Smooth muscle cell (in vitro differentiated cells): ENCODE measurements at regions not wholly inside any gene's neighbourhood (a gene's known extent, or its start where the extent isn't known, plus 50 kb on each side); places are given as distances from the start of the nearest gene placed in this dataset.
A peak's percentile ranks its signal among the peaks of the same experiment; 100 is the strongest.

ENCODE experiments used
- DNase-seq: peaks from one replicate; lab custom pipeline; 2025; ENCODE audit not compliant: unreplicated experiment; lab: John Stamatoyannopoulos, UW
- H2AFZ ChIP-seq: fragments of 200-600 bp; sonication (generic); 2 replicates; pipeline ENCODE4 v1.6.0; 2016; ENCODE audit warnings: antibody characterized with exemption, low read depth, mild to moderate bottlenecking
- H3F3A ChIP-seq: fragments of 200-600 bp; sonication (generic); 2 replicates; pipeline ENCODE4 v1.6.0; 2017; ENCODE audit warnings: antibody characterized with exemption, low read depth
- H3K27ac ChIP-seq: fragments of 200-600 bp; sonication (generic); 2 replicates; pipeline ENCODE4 v1.5.1; 2016; ENCODE audit warnings: low read depth, mild to moderate bottlenecking
- H3K27me3 ChIP-seq: fragments of 200-600 bp; sonication (generic); 2 replicates; pipeline ENCODE4 v1.6.1; 2016; ENCODE audit warnings: low read depth, mild to moderate bottlenecking
- H3K36me3 ChIP-seq: fragments of 200-600 bp; sonication (generic); 2 replicates; pipeline ENCODE4 v1.5.1; 2016; ENCODE audit warnings: low read depth
- H3K4me1 ChIP-seq: fragments of 200-600 bp; sonication (generic); 2 replicates; pipeline ENCODE4 v1.5.1; 2016; ENCODE audit warnings: low read depth
- H3K4me2 ChIP-seq: fragments of 200-600 bp; sonication (generic); 2 replicates; pipeline ENCODE4 v1.6.0; 2016; ENCODE audit warnings: mild to moderate bottlenecking
- H3K4me3 ChIP-seq: fragments of 200-600 bp; sonication (generic); 2 replicates; pipeline ENCODE4 v1.5.1; 2016; ENCODE audit warnings: mild to moderate bottlenecking
- H3K79me2 ChIP-seq: fragments of 200-600 bp; sonication (generic); 2 replicates; pipeline ENCODE4 v1.6.0; 2016; ENCODE audit warnings: low read depth, mild to moderate bottlenecking
- H3K9ac ChIP-seq: fragments of 200-600 bp; sonication (generic); 2 replicates; pipeline ENCODE4 v1.6.0; 2016; ENCODE audit warnings: low read depth
- H3K9me3 ChIP-seq: fragments of 200-600 bp; sonication (generic); replicated peaks from 2 replicates; pipeline ENCODE4 v1.5.1; 2016; ENCODE audit warnings: low read depth
- H4K20me1 ChIP-seq: fragments of 200-600 bp; sonication (generic); 2 replicates; pipeline ENCODE4 v1.6.0; 2016; ENCODE audit warnings: low read depth
- WGBS: methylation state at CpG from one replicate; pipeline ENCODE4 v1.1.7; 2016; ENCODE audit warnings: low lambda C conversion rate; 5-methylcytosine and 5-hydroxymethylcytosine counted together
- TF ChIP-seq, protein P1 (sequence below): fragments of 200-600 bp; sonication (generic); IDR thresholded peaks from 2 replicates; pipeline ENCODE4 v1.5.1; 2017; ENCODE audit warnings: borderline replicate concordance, mild to moderate bottlenecking, antibody characterized with exemption; ENCODE audit not compliant: insufficient read depth, poor library complexity, severe bottlenecking

DNA sequence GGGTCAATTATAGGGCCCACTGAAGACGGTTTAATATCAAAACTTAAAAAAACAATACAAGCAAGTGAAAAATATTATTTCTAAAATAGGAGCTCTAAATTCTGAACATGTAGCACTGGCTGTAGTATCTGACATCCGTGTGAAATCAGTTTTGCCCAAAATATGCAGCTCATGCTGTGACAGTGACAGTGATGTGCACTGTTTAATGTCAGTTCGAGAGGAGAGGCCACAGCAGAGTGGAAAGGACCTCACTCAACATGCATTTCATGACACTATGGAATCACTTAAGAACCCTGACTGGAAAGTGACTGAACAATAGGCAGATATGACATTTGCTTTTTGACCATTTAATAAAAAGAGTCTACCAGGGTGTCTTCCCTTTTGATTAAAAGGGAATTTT, 397.0 kb downstream of the FRK start:
- no peak for DNase-seq
- Histone ChIP-seq H3F3A (no peaks in the 10 kb centered on the region), H2AFZ (no peak overlapping the region), H3K4me1 (no peaks in the 10 kb centered on the region), H3K9ac (no peak overlapping the region), H3K36me3 (no peaks in the 10 kb centered on the region), H3K4me3 (no peak overlapping the region), H3K4me2 (no peak overlapping the region), H3K9me3 (no peaks in the 10 kb centered on the region), H3K79me2 (no peaks in the 10 kb centered on the region), H3K27ac (no peak overlapping the region), H3K27me3 (no peaks in the 10 kb centered on the region), H4K20me1 (no peaks in the 10 kb centered on the region)
- TF ChIP-seq, protein P1, sequence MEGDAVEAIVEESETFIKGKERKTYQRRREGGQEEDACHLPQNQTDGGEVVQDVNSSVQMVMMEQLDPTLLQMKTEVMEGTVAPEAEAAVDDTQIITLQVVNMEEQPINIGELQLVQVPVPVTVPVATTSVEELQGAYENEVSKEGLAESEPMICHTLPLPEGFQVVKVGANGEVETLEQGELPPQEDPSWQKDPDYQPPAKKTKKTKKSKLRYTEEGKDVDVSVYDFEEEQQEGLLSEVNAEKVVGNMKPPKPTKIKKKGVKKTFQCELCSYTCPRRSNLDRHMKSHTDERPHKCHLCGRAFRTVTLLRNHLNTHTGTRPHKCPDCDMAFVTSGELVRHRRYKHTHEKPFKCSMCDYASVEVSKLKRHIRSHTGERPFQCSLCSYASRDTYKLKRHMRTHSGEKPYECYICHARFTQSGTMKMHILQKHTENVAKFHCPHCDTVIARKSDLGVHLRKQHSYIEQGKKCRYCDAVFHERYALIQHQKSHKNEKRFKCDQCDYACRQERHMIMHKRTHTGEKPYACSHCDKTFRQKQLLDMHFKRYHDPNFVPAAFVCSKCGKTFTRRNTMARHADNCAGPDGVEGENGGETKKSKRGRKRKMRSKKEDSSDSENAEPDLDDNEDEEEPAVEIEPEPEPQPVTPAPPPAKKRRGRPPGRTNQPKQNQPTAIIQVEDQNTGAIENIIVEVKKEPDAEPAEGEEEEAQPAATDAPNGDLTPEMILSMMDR, result no peak
- 82% methylated on average over 3 of the region's 3 CpGs for WGBS

- Histone ChIP-seq H3K4me3 (no peak overlapping the region), H3K79me2 (no peaks in the 10 kb centered on the region), H4K20me1 (no peaks in the 10 kb centered on the region), H3F3A (no peaks in the 10 kb centered on the region), H3K9ac (no peak overlapping the region), H3K4me2 (no peak overlapping the region), H3K27me3 (no peaks in the 10 kb centered on the region), H3K4me1 (no peaks in the 10 kb centered on the region), H3K27ac (no peak overlapping the region), H3K9me3 (no peaks in the 10 kb centered on the region), H3K36me3 (no peaks in the 10 kb centered on the region), H2AFZ (no peak overlapping the region)
- TF ChIP-seq, protein P1, result peak; percentile 28
- no peak for DNase-seq
- 2% methylated on average over 2 of the region's 2 CpGs for WGBS
Observed at GRCh38 chr6:115643762-115644161, 416.9 kb downstream of the FRK start.

- H3K4me2 ChIP-seq, result no peak overlapping the region
- no peaks in the 10 kb centered on the region for H3K79me2 ChIP-seq
- H3K36me3 ChIP-seq, result no peaks in the 10 kb centered on the region
- no peaks in the 10 kb centered on the region for H3F3A ChIP-seq
- no peaks in the 10 kb centered on the region for H4K20me1 ChIP-seq
- no peak overlapping the region for H3K27ac ChIP-seq
- no peak overlapping the region for H3K4me3 ChIP-seq
- TF ChIP-seq, protein P1, result no peak
- H3K9ac ChIP-seq, result no peak overlapping the region
- peak overlapping the region; percentile 8 for H2AFZ ChIP-seq
- H3K4me1 ChIP-seq, result no peaks in the 10 kb centered on the region
- no peak for DNase-seq
- no peaks in the 10 kb centered on the region for H3K27me3 ChIP-seq
- no peaks in the 10 kb centered on the region for H3K9me3 ChIP-seq
Observed at GRCh38 chr6:115634887-115635286, 425.8 kb downstream of the FRK start.

DNA sequence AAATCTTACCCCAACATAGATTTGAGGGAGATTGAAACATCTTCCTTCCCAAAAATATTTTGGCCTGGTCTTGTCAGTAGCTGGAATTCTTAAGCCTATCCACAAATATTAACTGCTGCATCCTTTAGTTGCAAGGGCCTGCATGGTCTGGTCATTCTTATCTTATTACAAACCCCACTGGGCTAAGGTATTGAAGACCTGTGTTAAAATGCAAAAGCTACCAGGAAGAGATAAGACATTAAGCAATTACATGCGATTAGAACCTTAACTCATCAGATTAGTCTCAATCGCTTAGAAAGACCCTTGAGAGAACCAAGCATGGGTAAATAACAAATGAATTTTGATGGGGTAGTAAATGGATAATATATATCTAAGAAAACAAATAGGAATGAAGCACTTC, 426.6 kb downstream of the FRK start:
- Histone ChIP-seq H4K20me1 (no peaks in the 10 kb centered on the region), H3K9ac (no peak overlapping the region), H3K4me2 (no peak overlapping the region), H3K36me3 (no peaks in the 10 kb centered on the region), H3K9me3 (no peaks in the 10 kb centered on the region), H3F3A (no peaks in the 10 kb centered on the region), H3K4me1 (no peaks in the 10 kb centered on the region), H3K27ac (no peak overlapping the region), H3K27me3 (no peaks in the 10 kb centered on the region), H3K79me2 (no peaks in the 10 kb centered on the region), H3K4me3 (no peak overlapping the region), H2AFZ (peak overlapping the region; percentile 7)
- TF ChIP-seq, protein P1, result no peak
- no peak for DNase-seq
- 91% methylated on average over 2 of the region's 2 CpGs for WGBS
